GM18907 (cell line): ENCODE measurements at regions not wholly inside any gene's neighbourhood (a gene's known extent, or its start where the extent isn't known, plus 50 kb on each side); places are given as distances from the start of the nearest gene placed in this dataset.

Experiments used
- ATAC-seq: cut with Tn5 transposase; IDR thresholded peaks from one replicate; pipeline ENCODE4 v1.9.1; 2021; ENCODE audit warnings: mild to moderate bottlenecking, moderate library complexity; ENCODE audit not compliant: unreplicated experiment

DNA sequence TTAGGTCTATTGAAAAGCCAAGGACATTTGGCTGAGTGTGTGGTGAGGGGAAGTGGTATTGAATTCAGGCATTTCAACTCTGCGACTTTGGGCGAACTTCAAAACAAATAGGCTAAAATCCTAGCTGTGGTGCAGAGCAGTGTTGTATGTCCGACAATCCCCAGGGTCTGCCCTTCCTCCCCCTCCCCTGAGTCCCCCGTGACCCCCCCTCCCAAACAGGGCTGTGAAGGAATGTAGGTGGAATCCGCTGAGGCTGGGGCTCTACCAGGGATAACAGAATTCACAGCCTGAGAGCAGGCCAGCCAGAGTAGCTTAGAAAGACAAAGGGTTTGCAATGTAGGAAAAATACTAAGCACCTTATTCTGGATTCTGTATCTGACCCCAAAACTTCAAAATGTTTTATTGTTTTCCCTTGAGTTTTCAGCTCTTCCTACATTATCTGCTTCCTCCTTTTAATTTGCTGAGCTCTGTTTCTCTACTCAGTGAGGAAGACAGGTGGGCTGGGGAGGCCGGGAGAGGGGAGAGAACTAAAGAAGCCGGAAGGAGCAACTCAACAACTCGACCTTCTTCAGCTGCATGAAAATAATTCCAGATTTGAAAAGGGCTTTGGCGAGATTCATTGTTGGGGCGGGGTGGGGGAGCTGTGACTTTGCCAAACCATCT lies 315.2 kb downstream of the BLID start:
- ATAC-seq: no peak

DNA sequence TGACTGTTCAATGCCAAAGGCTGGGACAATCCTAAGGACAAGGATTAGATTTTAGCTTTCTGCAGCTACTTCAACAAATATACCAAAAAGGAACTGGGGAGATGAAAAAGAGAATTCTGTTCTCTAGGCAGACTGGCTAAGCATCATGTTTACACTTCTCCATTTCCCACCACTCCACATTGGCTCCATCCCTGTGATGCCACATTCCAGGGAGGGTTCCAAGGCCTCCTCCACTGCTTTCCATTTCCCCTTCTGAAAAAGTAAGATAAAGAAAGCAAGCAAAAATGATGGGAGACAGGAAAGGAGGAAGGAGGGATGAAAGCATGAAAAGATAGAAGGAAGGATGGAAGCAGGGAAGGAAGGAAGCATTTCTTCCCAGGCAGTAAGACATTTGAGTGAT lies 315.8 kb downstream of the BLID start:
- no peak for ATAC-seq

DNA sequence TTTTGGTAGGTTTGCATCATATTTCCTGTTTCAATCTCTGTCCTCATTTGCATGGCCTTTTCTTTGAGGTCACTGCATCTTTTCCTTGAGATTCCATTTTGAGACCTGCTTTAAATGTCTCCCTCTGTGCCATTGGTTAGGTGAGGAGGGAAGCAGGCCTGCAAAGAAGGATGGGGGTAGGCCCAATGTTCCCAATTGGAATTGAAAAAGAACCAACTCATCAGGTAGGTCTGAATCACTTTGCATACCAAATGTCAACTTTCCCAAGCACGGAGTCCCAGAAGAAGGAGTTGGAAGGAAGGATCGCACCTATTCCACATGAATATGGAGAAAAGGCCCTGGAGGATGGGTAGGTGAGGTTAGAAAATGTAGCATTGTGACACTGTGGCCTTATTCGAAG lies 318.5 kb downstream of the BLID start:
- ATAC-seq: no peak

DNA sequence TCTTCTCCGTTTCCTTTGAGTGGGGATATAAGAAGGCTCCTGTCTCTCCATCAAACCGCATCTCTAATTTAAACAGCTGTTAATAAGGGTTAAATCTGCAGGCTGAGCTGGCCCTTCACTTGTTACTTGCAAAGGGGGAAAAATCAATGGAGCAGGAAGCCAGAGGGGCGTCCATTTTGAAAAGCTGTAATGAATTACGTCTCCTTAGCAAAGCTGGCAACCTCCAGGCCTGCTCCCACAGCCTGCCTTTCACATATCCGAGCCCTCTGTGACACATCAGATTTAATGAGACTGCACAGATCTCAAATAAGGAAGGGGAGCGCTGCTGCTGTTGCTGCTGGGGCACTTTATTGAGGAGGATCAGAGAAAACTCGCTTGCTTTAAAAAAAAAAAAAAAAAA lies 320.8 kb downstream of the BLID start:
- no peak for ATAC-seq

DNA sequence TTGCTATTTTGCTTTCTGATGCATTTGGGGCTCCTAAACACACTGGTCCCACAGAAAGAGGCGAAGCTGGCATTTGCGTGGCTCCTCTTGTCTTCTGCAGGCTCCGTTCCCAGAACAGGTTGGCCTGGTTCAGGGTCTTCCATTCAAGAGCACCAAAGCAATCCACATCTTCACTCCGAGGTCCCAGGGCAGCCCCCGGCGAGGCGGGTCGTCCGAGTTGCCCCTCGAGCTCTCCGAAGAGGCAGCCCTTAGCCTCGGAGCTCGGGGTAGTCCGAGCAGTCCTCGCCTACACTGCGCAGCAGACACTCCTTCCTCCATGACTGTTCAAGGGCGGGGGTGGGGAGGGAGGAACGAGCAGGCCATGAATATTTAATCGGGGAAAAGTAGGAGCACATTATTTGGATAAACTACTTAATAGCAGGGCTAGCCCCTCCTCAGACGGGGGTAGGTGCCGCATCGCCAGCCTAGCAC lies 321.3 kb downstream of the BLID start:
- ATAC-seq: no peak

DNA sequence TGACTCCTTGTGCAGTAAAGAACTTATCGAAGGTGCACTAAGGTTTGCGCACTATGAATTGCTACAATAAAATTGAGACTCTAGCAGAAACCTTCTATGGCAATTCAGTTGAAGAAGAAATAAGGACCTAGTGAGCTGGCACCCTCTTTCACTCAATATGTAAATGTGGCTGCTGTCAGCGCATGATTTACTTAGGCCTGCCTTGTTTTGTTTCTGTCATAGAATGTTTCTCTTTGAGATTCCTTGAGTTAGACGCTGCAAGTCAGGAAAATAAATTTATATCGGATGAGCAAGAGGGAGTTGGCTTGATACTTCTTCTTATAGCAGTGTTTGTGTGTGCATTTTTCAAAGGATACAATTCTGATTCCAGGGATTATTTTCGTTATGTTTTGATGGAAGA lies 322.1 kb downstream of the BLID start:
- no peak for ATAC-seq

DNA sequence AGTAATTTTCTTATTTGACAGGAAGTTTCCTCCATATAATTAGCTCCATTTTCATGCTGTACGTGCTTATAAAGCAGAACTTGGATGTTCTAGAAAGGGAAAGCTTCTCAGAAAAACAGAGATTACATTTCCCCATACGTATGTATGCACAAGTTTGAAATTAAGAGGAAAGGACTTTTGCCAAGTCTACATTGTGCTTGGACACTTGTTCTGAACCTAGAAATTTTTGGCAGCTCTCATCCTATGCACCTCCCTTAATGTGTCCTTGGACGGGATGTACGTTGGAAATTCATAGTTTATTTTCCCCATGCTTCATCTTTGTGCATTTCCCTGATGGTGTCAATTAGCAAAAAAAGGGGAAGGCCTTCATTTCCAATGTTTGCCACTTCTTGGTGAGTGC lies 322.7 kb downstream of the BLID start:
- no peak for ATAC-seq

DNA sequence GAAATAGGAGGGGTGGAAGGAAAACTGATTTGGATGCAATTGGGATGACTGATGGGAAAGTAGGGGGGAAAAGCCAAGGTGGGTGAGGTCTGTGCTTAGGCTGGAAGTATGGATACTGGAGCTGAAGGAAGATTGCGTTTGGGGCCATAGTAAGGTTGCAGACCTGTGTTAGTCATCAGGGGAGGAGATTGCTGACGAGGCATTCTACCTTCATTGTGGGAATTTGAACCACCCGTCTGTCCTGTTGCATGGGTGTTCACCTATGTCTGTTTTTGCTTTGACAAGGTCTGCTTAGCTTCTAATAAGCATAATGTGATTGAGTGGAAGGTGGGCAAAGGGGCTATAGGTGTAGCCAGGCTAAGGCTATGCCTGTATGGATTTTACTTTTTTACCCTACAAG lies 323.8 kb downstream of the BLID start:
- ATAC-seq: no peak

DNA sequence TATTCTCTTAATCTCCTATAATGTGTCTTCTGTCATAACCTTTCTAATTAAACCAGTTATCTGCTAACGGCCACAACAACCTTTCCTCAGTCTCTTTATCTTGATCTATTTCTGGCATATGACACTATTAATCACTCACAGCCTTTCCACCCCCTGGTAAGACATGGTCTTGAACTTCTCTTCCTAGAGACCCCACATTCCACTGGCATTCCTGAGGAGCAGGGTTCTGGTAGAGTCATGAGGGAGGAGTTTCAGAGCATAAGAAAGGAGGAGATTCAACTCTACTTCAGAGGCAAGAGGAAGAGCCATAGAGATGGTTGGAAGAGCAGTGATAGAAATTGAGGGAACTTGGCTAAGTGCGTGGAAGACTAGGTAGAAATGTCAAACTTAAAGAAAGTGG lies 325.6 kb downstream of the BLID start:
- no peak for ATAC-seq

DNA sequence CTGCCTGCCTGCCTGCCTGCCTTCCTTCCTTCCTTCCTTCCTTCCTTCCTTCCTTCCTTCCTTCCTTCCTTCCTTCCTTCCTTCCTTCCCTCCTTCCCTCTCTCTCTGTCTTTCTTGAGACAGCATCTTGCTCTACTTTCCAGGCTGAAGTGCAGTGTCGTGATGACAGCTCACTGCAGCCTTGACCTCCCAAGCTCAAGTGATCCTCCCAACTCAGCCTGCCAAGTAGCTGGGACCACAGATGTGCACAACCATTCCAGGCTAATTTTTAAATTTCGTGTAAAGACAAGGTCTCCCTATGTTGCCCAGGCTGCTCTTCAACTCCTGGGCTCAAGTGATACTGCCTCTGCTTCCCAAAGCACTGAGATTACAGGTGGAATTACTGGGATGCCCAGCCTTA lies 328.2 kb upstream of the SORL1-AS1 start:
- ATAC-seq: no peak

DNA sequence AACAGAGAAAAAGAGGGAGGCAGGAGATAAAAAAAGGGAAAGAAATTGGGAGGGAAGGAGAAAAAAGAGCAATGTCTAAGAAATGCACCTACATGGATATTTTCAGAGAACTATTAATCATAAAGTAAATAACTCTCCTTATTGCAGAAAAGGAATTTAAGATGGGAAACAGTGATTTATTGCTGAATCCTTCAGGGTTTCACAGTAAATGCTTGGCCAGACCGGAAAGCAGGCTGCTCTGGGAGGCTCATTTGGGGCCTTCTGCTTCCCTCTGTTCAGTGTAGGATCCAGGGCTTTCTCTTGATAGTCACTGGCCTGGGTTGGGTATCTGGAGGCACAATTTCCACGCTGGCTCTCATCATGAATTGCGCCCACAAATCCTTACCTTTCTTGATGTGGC lies 324.3 kb upstream of the SORL1-AS1 start:
- ATAC-seq: no peak

DNA sequence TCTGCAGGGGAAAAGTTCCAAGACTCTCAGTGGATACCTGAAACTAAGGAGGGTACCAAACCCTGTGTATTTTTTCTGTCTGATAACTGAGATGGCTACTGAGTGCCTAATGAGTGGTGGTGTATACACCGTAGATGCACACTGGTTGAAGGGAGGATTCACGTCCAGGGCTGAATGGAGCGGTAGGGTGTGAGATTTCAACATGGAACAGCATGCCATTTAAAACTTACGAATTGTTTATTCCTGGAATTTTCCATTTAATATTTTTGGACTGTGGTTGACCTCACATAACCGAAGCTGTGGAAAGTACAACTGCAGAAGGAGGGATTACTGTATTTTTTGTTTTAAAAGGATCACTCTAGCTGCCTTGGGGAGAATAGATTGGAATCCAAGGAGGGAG lies 322.5 kb upstream of the SORL1-AS1 start:
- no peak for ATAC-seq

DNA sequence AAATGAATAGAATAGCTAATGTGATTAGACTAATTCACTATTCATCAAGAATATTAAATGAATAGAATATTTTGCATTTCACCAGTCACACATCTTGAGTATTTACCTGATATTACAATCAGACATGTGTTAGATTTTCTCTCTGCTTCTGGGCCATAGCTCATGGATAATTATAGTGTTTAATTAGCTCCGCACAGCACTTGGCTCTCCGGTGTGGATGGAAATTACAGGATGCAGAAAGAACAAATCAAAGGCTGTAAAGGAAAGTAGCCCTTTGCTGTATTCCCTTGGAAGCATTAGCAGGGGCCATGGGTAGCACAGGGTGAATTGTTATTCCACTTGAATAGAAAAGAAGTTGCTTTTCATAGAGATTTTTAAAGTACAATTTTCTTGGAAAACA lies 320.3 kb upstream of the SORL1-AS1 start:
- ATAC-seq: no peak

DNA sequence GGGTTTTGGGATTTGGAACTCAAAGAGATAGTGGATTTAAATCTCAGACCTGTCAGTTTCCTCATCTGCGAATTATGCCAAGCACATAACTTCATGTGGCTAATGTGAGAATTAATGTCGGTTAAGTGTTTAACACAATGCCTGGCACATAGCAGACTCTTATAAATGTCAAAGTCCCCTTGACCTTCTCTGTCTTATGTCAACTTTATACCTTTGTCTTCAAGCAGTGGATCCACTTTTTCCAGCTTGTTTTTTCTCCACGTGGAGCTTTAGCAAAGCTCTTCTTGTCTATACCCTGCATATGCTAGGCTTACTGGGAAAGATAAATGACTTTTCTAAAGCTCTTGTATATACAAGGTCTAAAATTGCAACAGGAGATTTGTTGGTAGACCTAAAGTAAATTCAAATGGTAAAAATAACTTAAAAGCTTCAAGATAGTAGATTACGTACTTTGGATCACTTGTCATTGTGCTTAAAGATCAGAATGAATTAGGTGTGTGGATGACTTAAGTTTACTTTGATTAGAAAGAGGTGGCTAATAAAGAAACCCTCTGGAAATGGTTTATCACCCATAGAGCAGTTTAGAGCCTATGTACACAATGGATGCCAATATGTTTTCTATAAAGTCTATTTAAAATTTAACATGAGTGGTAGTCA lies 318.3 kb upstream of the SORL1-AS1 start:
- no peak for ATAC-seq

DNA sequence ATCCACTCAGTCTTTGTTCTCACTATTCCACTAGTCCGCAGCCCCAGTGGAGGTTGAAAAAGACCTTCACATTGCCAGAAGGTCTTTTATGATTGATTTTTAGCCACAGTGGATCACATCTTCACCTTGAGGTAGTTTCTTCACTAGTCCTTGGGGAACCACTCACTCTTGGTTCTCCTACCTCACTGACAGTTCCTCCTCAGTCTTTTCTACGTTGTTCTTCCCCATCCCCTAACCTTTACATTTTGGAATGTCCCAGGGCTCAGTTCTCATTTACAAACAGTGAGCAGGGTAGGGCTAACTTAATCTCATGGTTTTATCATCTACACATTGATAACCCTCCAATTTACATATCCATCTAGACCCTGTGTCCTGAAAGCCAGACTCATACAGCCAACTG lies 316.4 kb upstream of the SORL1-AS1 start:
- ATAC-seq: no peak

DNA sequence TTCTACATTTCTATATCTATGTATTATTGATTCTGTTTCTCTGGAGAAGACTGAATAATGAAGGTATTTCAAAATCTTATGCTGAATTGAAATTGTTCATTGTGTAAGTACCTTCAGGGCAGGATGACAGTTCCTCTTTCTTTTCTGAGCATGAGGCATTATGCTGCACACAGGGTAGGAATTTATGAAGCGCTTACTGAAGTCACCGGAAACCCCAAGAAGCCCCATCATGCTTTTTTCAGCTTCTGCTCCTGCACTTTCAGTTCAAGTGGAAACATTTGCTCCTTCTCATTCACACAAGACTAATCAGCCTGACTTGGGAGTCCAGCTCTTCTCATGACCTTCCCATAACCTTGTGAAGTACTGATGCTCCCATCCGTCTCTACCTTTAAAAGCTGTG lies 314.7 kb upstream of the SORL1-AS1 start:
- peak; percentile 74 for ATAC-seq

DNA sequence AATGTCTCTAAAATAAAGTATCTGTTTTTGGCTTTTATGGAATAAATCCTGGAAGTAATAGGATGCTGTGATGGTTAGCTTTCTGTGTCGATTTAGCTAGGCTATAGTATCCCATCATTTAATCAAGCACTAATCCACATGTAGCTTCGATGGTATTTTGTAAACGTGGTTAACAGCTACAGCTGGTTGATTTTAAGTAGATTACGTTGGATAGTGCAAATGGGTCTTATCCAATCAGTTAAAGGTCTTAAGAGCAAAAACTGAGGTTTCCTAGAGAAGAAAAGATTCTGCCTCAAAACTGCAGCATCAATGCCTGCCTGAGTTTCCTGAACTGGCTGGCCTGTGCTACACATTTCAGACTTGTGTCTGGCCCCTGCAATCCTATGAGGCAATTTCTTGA lies 314.2 kb upstream of the SORL1-AS1 start:
- peak; percentile 16 for ATAC-seq

DNA sequence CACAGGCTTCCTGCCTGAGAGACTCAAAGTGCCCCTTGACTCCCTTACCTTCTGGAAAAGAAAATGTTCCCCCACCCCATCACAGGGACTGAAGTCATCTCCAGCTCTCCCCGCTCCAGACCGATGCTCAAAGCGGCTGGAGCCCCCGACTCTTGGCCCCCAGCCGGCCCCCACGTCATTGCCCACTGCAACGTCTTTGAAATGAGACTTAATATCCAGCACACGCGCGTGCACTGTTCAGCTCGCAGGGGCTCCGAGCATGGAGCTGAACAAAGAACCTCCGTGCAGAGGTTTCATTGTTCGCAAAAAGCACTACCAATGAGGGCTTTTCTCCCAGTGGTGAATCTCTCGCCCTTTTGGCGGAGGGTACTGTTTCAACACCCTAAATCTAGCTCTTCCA lies 313.4 kb upstream of the SORL1-AS1 start:
- no peak for ATAC-seq

DNA sequence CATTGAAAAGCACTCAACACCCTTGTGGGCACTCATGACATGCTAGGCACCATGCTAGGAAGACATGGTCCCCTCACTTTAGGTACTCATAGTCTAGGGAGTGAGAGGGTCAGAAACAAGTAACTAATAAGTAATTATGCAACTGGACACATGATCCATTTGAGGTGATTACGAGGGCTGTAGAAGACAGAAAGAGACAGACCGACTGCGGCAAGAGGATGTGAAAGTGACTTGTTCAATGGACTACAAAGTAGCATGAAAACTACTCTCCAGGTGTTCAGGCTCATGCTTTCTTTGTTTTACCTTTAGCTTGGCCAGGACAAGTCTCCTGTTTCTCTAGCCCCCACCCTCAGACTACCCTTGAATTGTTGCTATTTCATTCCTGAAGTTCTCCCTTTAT lies 310.8 kb upstream of the SORL1-AS1 start:
- ATAC-seq: peak; percentile 86

DNA sequence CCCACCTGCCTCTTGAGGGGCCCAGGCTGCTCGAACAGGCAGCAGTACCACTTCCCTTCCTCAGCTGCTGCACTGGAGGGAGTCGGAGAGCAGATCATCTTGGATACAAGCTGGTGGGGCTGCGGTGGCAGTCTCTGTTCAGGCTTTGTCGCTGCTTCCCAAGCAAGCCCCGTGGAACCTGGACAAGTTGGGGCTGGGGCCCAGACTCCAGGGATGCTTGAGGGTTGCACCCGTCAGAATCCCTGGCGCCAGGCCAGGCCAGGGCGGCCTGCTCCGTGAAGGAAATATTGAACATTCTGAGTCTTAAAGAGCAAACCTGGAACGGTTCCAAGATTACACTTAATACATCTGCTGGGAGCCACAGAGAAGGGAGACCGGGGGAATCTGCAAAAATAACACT lies 310.1 kb upstream of the SORL1-AS1 start:
- no peak for ATAC-seq

DNA sequence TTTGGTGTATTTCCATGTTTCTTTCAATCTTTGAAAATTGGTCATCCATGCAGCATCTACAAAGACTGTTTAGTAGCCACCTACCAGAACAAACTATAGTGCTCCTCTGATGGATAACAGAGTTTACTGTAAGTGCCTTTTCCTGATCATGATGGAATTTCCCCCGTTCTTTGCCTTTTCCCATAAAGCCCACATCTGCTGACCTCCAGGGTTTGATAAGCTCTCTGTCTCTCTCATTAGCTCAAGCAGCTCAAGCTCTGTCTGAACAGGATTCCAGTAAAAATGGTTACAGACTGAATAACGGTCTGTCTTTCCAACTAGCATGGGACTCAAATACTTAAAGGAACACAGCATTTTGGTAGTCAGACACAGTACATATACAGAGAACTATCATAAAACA lies 308.4 kb upstream of the SORL1-AS1 start:
- ATAC-seq: no peak

DNA sequence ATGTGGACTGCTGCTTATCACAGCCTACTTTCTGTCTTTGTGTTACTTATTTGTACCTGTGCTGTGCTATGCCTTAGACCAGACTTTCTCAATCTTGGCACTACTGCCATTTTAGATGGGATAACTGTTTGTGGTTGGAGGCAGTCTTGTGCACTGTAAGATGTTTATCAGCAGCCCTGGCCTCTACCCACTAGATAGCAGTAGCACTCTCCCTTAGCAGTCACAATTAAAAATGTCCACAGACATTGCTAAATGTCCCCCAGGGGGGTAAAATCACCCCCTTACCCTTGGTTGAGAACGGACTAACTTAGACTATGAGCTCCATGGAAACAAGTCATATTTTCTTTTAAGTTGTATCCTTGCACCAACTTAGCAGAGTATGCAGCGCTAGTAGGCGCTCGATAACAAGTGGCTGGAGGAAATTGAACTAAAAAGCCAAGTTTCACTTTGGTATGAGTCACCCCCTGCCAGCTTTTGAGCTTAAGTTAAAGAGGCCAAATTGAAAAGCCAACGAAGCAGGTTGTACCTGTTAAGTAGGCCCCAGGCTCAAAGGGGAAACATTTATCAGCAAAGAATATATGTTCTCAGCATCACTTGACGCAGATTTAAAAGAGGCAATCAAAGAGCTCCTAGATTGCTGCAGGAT lies 304.8 kb upstream of the SORL1-AS1 start:
- no peak for ATAC-seq
